ENCODE measurements at regions not wholly inside any gene's neighbourhood (a gene's known extent, or its start where the extent isn't known, plus 50 kb on each side); places are given as distances from the start of the nearest gene placed in this dataset.

- DNase-seq (ENCODE audit: low read depth) (peak; percentile 14), FAIRE-seq (no peak)
- Histone ChIP-seq H3K4me1 (ENCODE audit: insufficient read depth, low read length) (no peaks in the 10 kb centered on the region), H4K20me1 (ENCODE audit: insufficient read depth, low read length) (no peaks in the 10 kb centered on the region), H3K27ac (ENCODE audit: low read depth, low read length) (no peak overlapping the region), H3K79me2 (ENCODE audit: insufficient read depth, low read length) (no peaks in the 10 kb centered on the region), H3K4me2 (ENCODE audit: low read length) (no peak overlapping the region), H3K4me3 (ENCODE audit: insufficient read depth, low read depth, low read length) (no peak overlapping the region), H3K9me3 (ENCODE audit: insufficient read depth, low read depth, low read length) (no peaks in the 10 kb centered on the region), H3K9ac (ENCODE audit: low read length) (no peak overlapping the region), H2AFZ (ENCODE audit: low read depth, low read length) (no peak overlapping the region), H3K36me3 (ENCODE audit: insufficient read depth, low read length) (no peaks in the 10 kb centered on the region), H3K27me3 (ENCODE audit: insufficient read depth, low read length) (no peaks in the 10 kb centered on the region)
- H3K4me3 Mint-ChIP-seq (ENCODE audit: unreplicated experiment) = no peak overlapping the region
- TF ChIP-seq EZH2 (IDR thresholded peaks at IDR 0.05; ENCODE audit: insufficient read depth, low read length) (no peak), CTCF (IDR thresholded peaks at IDR 0.05; ENCODE audit: insufficient read depth, low read depth, low read length) (no peak)
- H3K4me1 Mint-ChIP-seq (ENCODE audit: low read depth, unreplicated experiment) = peaks cover 3% of the 10 kb centered on the region
- no peaks in the 10 kb centered on the region for H3K36me3 Mint-ChIP-seq (ENCODE audit: low read depth, unreplicated experiment)
- no peak overlapping the region for H3K27ac Mint-ChIP-seq (ENCODE audit: unreplicated experiment)
- H3K27me3 Mint-ChIP-seq (ENCODE audit: low read depth, unreplicated experiment) = peaks cover 53% of the 10 kb centered on the region
- peaks cover 15% of the 10 kb centered on the region for H3K9me3 Mint-ChIP-seq (ENCODE audit: unreplicated experiment)
Measured at GRCh38 chr5:42268630-42269029, 154.6 kb upstream of the GHR start.

DNA sequence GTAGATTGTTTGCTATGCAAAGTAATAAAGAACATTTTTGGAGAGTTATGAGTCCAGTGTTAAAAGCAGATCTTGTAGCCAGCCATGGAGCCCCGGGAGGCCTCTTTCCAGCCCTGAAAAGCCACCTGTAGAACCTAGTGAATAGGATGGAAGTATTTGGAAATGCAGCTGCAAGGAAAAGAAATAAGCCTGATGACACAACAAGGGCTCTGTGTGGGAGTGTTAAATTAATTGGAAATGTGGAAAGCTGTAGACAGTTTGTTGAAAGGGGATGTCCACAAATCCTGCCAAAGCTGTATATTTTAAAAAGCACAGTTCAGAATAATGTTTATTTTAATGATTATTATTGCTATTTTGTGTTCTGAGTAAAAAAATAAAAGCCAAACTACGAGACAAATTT, 152.5 kb upstream of the GHR start:
- Histone ChIP-seq H3K27ac (ENCODE audit: low read depth, low read length) (no peak overlapping the region), H3K4me1 (ENCODE audit: insufficient read depth, low read length) (no peaks in the 10 kb centered on the region), H3K4me2 (ENCODE audit: low read length) (no peak overlapping the region), H3K9ac (ENCODE audit: low read length) (no peak overlapping the region), H4K20me1 (ENCODE audit: insufficient read depth, low read length) (no peaks in the 10 kb centered on the region), H3K4me3 (ENCODE audit: insufficient read depth, low read depth, low read length) (no peak overlapping the region), H3K27me3 (ENCODE audit: insufficient read depth, low read length) (no peaks in the 10 kb centered on the region), H3K79me2 (ENCODE audit: insufficient read depth, low read length) (no peaks in the 10 kb centered on the region), H2AFZ (ENCODE audit: low read depth, low read length) (no peak overlapping the region), H3K36me3 (ENCODE audit: insufficient read depth, low read length) (no peaks in the 10 kb centered on the region), H3K9me3 (ENCODE audit: insufficient read depth, low read depth, low read length) (no peaks in the 10 kb centered on the region)
- Mint-ChIP-seq H3K27ac (ENCODE audit: unreplicated experiment) (no peak overlapping the region), H3K4me1 (ENCODE audit: low read depth, unreplicated experiment) (peaks cover 3% of the 10 kb centered on the region), H3K9me3 (ENCODE audit: unreplicated experiment) (peaks cover under 1% of the 10 kb centered on the region), H3K36me3 (ENCODE audit: low read depth, unreplicated experiment) (no peaks in the 10 kb centered on the region), H3K27me3 (ENCODE audit: low read depth, unreplicated experiment) (peaks cover 49% of the 10 kb centered on the region), H3K4me3 (ENCODE audit: unreplicated experiment) (no peak overlapping the region)
- FAIRE-seq = no peak
- DNase-seq (ENCODE audit: low read depth) = no peak
- no peak for TF ChIP-seq CTCF (IDR thresholded peaks at IDR 0.05; ENCODE audit: insufficient read depth, low read depth, low read length)
- no peak for TF ChIP-seq EZH2 (IDR thresholded peaks at IDR 0.05; ENCODE audit: insufficient read depth, low read length)

- H3K27me3 Mint-ChIP-seq (ENCODE audit: low read depth, unreplicated experiment) = peaks cover 70% of the 10 kb centered on the region
- H3K27ac ChIP-seq (ENCODE audit: low read depth, low read length) = no peak overlapping the region
- no peak for DNase-seq (ENCODE audit: low read depth)
- H4K20me1 ChIP-seq (ENCODE audit: insufficient read depth, low read length) = no peaks in the 10 kb centered on the region
- H3K36me3 Mint-ChIP-seq (ENCODE audit: low read depth, unreplicated experiment) = no peaks in the 10 kb centered on the region
- H3K9me3 Mint-ChIP-seq (ENCODE audit: unreplicated experiment) = no peaks in the 10 kb centered on the region
- no peaks in the 10 kb centered on the region for H3K4me1 Mint-ChIP-seq (ENCODE audit: low read depth, unreplicated experiment)
- H3K36me3 ChIP-seq (ENCODE audit: insufficient read depth, low read length) = no peaks in the 10 kb centered on the region
- no peak overlapping the region for H3K9ac ChIP-seq (ENCODE audit: low read length)
- H3K27me3 ChIP-seq (ENCODE audit: insufficient read depth, low read length) = no peaks in the 10 kb centered on the region
- H3K4me2 ChIP-seq (ENCODE audit: low read length) = no peak overlapping the region
- H2AFZ ChIP-seq (ENCODE audit: low read depth, low read length) = no peak overlapping the region
- no peak for TF ChIP-seq CTCF (IDR thresholded peaks at IDR 0.05; ENCODE audit: insufficient read depth, low read depth, low read length)
- no peak for TF ChIP-seq EZH2 (IDR thresholded peaks at IDR 0.05; ENCODE audit: insufficient read depth, low read length)
- no peaks in the 10 kb centered on the region for H3K4me1 ChIP-seq (ENCODE audit: insufficient read depth, low read length)
- H3K9me3 ChIP-seq (ENCODE audit: insufficient read depth, low read depth, low read length) = no peaks in the 10 kb centered on the region
- no peak overlapping the region for H3K27ac Mint-ChIP-seq (ENCODE audit: unreplicated experiment)
- H3K4me3 Mint-ChIP-seq (ENCODE audit: unreplicated experiment) = no peak overlapping the region
- H3K4me3 ChIP-seq (ENCODE audit: insufficient read depth, low read depth, low read length) = no peak overlapping the region
- no peak for FAIRE-seq
- H3K79me2 ChIP-seq (ENCODE audit: insufficient read depth, low read length) = no peaks in the 10 kb centered on the region
Measured at GRCh38 chr5:42274913-42275312, 148.3 kb upstream of the GHR start.

Data from astrocyte (in vitro differentiated cells and primary cell).